Colonic mucosa (tissue), 4 donors: ENCODE measurements at regions not wholly inside any gene's neighbourhood (a gene's known extent, or its start where the extent isn't known, plus 50 kb on each side); places are given as distances from the start of the nearest gene placed in this dataset.

Source experiments
- DNase-seq: peaks from one replicate; pipeline ENCODE4 v3.0.0-alpha.2; 2020
- H3K27ac ChIP-seq: fragments of 200-600 bp; one replicate; pipeline ENCODE4 v1.8.0; 2021
- H3K27me3 ChIP-seq: fragments of 200-600 bp; one replicate; pipeline ENCODE4 v1.8.0; 2021
- H3K36me3 ChIP-seq: fragments of 200-600 bp; one replicate; pipeline ENCODE4 v1.8.0; 2021
- H3K4me1 ChIP-seq: fragments of 200-600 bp; one replicate; pipeline ENCODE4 v1.8.0; 2021; ENCODE audit warnings: mild to moderate bottlenecking
- H3K4me3 ChIP-seq: fragments of 200-600 bp; one replicate; pipeline ENCODE4 v1.8.0; 2021
- H3K9ac ChIP-seq, 2 donors: one replicate each; pipeline ENCODE4 v1.7.0; 2013; ENCODE audit warnings: control low read depth in 2 of 2, low read depth in 2 of 2, low read length in 2 of 2
- H3K9me3 ChIP-seq: fragments of 200-600 bp; one replicate; pipeline ENCODE4 v1.8.0; 2021
- CTCF ChIP-seq: fragments of 200-600 bp; IDR thresholded peaks from one replicate; pipeline ENCODE4 v1.8.0; 2022; ENCODE audit warnings: antibody characterized with exemption, mild to moderate bottlenecking
- intact Hi-C: fragments of 100-400 bp; cut with DNase I; formaldehyde crosslinking; loops from one replicate; pipeline ENCODE4 v1.14.1; 2022
- donor health status: healthy.
- donor health status: DM: no; HTN: no; CAD: no.
- donor health status: DM: no; HTN: no; CAD: no.

- H3K9me3 ChIP-seq, result no peaks in the 10 kb centered on the region
- no peak for DNase-seq
- H3K27ac ChIP-seq, result no peak overlapping the region
- no peaks in the 10 kb centered on the region for H3K27me3 ChIP-seq
- H3K9ac ChIP-seq, result no peak overlapping the region
- TF ChIP-seq CTCF, result no peak
- intact Hi-C loops, result no loop called here
- no peaks in the 10 kb centered on the region for H3K4me1 ChIP-seq
- H3K36me3 ChIP-seq, result no peaks in the 10 kb centered on the region
- no peak overlapping the region for H3K4me3 ChIP-seq
Observed at GRCh38 chr7:82517050-82517449, 73.5 kb upstream of the CACNA2D1 start.

- H3K36me3 ChIP-seq, result no peaks in the 10 kb centered on the region
- DNase-seq, result no peak
- no peak overlapping the region for H3K9ac ChIP-seq
- no peaks in the 10 kb centered on the region for H3K9me3 ChIP-seq
- H3K27me3 ChIP-seq, result no peaks in the 10 kb centered on the region
- intact Hi-C loops, result no loop called here
- no peaks in the 10 kb centered on the region for H3K4me1 ChIP-seq
- no peak for TF ChIP-seq CTCF
- H3K4me3 ChIP-seq, result no peak overlapping the region
- H3K27ac ChIP-seq, result no peak overlapping the region
Observed at GRCh38 chr7:82511542-82511941, 68.0 kb upstream of the CACNA2D1 start.

GRCh38 chr7:82507976-82508677, 64.5 kb upstream of the CACNA2D1 start:
- Histone ChIP-seq H3K4me3 (peak overlapping the region; percentile 30), H3K9ac (no peak overlapping the region), H3K27ac (no peak overlapping the region), H3K36me3 (no peaks in the 10 kb centered on the region), H3K4me1 (no peaks in the 10 kb centered on the region), H3K27me3 (no peaks in the 10 kb centered on the region), H3K9me3 (no peaks in the 10 kb centered on the region)
- no peak for TF ChIP-seq CTCF
- DNase-seq, result peak; percentile 36
- intact Hi-C loops, result no loop called here

- Histone ChIP-seq H3K27ac (no peak overlapping the region), H3K27me3 (no peaks in the 10 kb centered on the region), H3K9ac (no peak overlapping the region), H3K4me3 (peak overlapping the region; percentile 30), H3K4me1 (no peaks in the 10 kb centered on the region), H3K9me3 (no peaks in the 10 kb centered on the region), H3K36me3 (no peaks in the 10 kb centered on the region)
- DNase-seq, result no peak
- intact Hi-C loops, result no loop called here
- TF ChIP-seq CTCF, result no peak
Observed at GRCh38 chr7:82507365-82507975, 63.9 kb upstream of the CACNA2D1 start.

GRCh38 chr7:82506702-82507101, 63.1 kb upstream of the CACNA2D1 start:
- Histone ChIP-seq H3K4me1 (no peaks in the 10 kb centered on the region), H3K36me3 (no peaks in the 10 kb centered on the region), H3K4me3 (no peak overlapping the region), H3K27ac (no peak overlapping the region), H3K9me3 (no peaks in the 10 kb centered on the region), H3K9ac (no peak overlapping the region), H3K27me3 (no peaks in the 10 kb centered on the region)
- no peak for DNase-seq
- intact Hi-C loops, result no loop called here
- TF ChIP-seq CTCF, result no peak
